ENCODE measurements at regions not wholly inside any gene's neighbourhood (a gene's known extent, or its start where the extent isn't known, plus 50 kb on each side); places are given as distances from the start of the nearest gene placed in this dataset.

- DNase-seq (ENCODE audit: low read depth in 2 of 2), result no peak
Observed at GRCh38 chr4:3852309-3852708, 86.1 kb downstream of the ADRA2C start.

- DNase-seq (ENCODE audit: low read depth in 2 of 2), result no peak
Observed at GRCh38 chr4:3852711-3853110, 86.5 kb downstream of the ADRA2C start.

GRCh38 chr4:3853388-3854035 is 87.3 kb downstream of the ADRA2C start:
- DNase-seq (ENCODE audit: low read depth in 2 of 2), result no peak

GRCh38 chr4:3854661-3855060 is 88.5 kb downstream of the ADRA2C start:
- DNase-seq (ENCODE audit: low read depth in 2 of 2), result no peak

- no peak for DNase-seq (ENCODE audit: low read depth in 2 of 2)
Observed at GRCh38 chr4:3855646-3856045, 89.5 kb downstream of the ADRA2C start.

GRCh38 chr4:3856604-3857204 is 90.5 kb downstream of the ADRA2C start:
- DNase-seq (ENCODE audit: low read depth in 2 of 2), result no peak

- no peak for DNase-seq (ENCODE audit: low read depth in 2 of 2)
Observed at GRCh38 chr4:3857269-3857926, 91.2 kb downstream of the ADRA2C start.

- DNase-seq (ENCODE audit: low read depth in 2 of 2), result no peak
Observed at GRCh38 chr4:3858046-3858730, 92.0 kb downstream of the ADRA2C start.

- no peak for DNase-seq (ENCODE audit: low read depth in 2 of 2)
Observed at GRCh38 chr4:3858765-3859388, 92.7 kb downstream of the ADRA2C start.

- DNase-seq (ENCODE audit: low read depth in 2 of 2), result no peak
Observed at GRCh38 chr4:3859571-3859970, 93.4 kb downstream of the ADRA2C start.

GRCh38 chr4:3860061-3860912 is 94.1 kb downstream of the ADRA2C start:
- no peak for DNase-seq (ENCODE audit: low read depth in 2 of 2)

- no peak for DNase-seq (ENCODE audit: low read depth in 2 of 2)
Observed at GRCh38 chr4:3860913-3861636, 94.9 kb downstream of the ADRA2C start.

GRCh38 chr4:3861720-3862639 is 95.8 kb downstream of the ADRA2C start:
- DNase-seq (ENCODE audit: low read depth in 2 of 2), result no peak

- DNase-seq (ENCODE audit: low read depth in 2 of 2), result no peak
Observed at GRCh38 chr4:3862640-3863420, 96.6 kb downstream of the ADRA2C start.

GRCh38 chr4:3863841-3864741 is 97.9 kb downstream of the ADRA2C start:
- no peak for DNase-seq (ENCODE audit: low read depth in 2 of 2)

GRCh38 chr4:3864742-3865721 is 98.8 kb downstream of the ADRA2C start:
- no peak for DNase-seq (ENCODE audit: low read depth in 2 of 2)
